NCI-H2171 (cell line): ENCODE measurements at regions not wholly inside any gene's neighbourhood (a gene's known extent, or its start where the extent isn't known, plus 50 kb on each side); places are given as distances from the start of the nearest gene placed in this dataset.
"Not testable (repeated sequence)": the region's sequence is repeated elsewhere in the genome, so short reads cannot be mapped to it uniquely, and the experiment has no call there.

ENCODE experiments used
- DNase-seq: peaks from one replicate; lab custom pipeline; 2025; lab: John Stamatoyannopoulos, UW

DNA sequence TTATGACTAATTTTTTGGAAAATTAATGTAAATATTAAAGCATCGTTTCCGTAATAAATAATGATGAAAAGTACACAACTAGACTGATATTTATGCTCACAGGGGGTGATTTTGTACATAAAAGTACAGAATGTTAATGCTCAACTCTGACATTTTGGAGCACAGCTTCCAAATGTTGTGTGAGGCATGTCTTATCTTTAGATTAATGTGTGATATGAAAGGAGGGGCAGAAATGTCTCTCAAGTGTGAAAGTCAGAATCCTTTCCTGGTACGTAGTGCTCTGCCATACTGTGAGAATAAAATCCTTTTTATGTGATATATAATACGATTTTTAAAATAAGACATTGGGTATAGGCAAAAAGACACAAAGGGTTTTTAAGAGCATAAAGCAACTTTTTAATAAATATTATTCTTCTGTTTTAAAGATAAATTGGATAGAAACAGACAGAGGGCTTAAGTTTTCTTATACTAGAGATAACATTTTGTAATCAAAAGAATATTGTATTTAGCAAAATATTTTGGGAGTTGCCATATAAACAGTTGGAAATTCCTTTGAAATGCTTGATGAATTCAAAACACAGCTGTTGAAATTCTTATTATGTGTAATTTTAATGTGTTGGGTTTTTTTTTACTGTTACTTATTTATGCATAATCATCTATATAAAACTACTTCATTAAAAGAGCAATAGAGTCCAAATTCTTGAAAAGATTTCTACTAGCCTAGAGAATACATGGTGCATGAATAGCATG is 389.7 kb downstream of the RAP2B start:
- DNase-seq = no peak

- no peak for DNase-seq
Observed at GRCh38 chr3:153552887-153553604, 391.0 kb downstream of the RAP2B start.

GRCh38 chr3:153553605-153553945 is 391.5 kb downstream of the RAP2B start:
- no peak for DNase-seq

GRCh38 chr3:153555919-153556318 is 393.9 kb downstream of the RAP2B start:
- no peak for DNase-seq

GRCh38 chr3:153559366-153559765 is 397.3 kb downstream of the RAP2B start:
- not testable (repeated sequence) for DNase-seq

GRCh38 chr3:153567011-153567410 is 405.0 kb downstream of the RAP2B start:
- no peak for DNase-seq

DNA sequence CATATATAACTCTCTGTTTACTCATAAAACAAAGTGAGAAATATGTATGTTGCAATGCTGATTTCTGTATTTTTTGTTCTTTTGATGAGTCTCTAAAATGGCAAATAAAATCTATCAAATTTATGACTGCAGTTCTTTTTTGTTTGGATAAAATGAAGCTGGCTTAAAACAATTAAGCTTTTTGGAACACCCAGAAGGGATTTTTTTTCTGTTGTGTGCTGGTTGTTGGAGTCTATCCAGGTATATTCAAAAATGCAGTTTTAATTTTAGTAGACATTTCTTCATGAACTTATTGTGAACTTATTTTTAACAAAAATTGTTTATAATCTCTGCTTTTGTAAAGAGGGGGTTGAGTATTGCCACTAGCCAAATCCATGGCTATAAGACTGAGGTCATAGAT is 405.5 kb downstream of the RAP2B start:
- no peak for DNase-seq

DNA sequence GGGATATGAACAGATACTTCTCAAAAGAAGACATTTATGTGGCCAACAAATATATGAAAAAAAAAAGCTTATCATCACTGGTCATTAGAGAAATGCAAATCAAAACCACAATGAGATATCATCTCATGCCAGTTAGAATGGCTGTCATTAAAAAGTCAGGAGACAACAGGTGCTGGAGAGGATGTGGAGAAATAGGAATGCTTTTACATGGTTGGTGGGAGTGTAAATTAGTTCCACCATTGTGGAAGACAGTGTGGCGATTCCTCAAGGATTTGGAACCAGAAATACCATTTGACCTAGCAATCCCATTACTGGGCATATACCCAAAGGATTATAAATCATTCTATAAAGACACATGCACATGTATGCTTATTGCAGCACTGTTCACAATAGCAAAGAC is 408.5 kb downstream of the RAP2B start:
- not testable (repeated sequence) for DNase-seq

DNA sequence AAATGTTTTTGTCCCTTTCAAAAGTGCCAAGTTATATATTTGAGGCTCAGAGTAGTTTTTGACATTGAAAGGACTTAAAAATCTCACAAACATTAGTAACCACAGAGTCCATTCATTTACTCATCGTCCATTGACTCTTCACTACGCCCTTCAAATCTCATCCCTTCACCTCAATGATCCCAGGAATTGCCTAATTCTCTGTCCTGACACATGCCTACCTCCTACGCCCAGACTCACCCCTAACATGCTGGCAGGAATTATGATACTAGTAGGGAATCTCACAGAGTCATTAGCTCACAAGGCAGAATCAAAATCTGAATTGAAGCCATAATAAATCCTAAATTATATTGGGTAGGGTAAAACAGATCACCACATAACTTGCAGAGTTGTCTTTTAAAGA is 410.1 kb downstream of the RAP2B start:
- no peak for DNase-seq

DNA sequence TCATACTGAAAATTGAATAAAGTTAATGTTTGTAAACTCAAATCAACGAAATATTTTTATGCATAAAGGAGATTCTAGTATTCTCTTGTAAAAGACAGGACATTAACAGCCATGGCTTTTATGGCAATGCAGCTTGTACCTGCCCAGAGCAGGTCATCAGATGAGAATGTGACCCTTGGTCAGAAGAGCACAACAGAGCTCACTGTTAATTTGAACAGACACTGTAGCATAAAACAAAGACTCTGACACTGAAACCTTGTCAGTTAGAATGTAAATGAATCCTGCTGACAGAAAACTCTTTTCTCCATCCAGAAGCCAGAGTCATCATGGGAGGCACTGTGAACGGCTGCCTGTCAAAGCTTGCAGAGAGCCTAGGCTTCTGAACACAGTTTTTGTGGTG is 410.6 kb downstream of the RAP2B start:
- DNase-seq = no peak

DNA sequence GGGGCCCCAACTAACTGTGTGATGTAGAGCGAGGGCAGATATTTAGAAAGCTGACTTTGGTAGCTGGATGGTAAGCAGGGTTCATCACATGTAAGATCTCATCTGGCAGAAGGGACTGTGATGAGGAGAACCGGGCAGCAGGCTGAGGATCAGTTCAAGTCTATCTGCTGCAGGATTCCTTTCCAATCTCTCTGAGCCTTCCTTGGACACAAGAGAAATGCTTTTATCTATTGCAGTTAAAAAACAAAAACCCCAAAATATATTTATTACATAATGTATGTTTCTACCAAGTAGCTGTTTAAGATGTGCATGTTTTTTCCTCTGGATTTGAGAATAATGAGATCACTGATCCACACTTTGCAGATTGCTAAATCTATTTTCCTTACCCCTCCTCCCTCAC is 411.5 kb downstream of the RAP2B start:
- no peak for DNase-seq

GRCh38 chr3:153574445-153574844 is 412.4 kb downstream of the RAP2B start:
- no peak for DNase-seq

DNA sequence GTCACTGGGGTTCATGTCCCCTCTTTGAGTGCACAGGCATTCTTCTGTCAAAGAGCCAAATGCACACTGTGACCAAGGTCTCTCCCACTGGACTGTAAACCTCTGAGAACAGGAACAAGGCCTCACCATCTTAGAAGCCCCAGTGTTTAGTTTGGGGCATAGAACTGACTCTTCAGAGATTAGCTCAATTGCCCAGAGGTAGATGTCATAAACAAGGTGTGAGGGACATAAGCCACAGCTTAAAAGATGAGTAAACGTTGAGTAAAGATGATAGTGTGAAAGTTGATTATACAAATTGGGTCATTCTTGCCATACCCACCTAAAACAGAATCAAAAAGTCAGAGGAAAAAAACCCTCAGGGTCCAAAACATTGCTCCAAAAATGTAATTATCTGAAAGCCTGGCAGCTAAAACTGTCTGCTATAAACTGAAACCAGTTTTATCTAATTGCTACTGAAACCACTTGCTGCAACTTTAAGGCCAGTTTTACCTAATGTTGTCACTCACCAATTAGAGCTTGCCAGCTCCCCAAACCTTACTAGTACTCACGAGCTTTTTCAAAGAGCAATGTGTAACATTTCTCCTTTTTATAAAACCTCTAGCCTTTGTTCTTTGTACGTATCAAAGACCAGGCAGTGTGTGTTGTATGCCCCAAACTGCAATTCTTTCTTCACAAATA is 415.2 kb downstream of the RAP2B start:
- no peak for DNase-seq

- no peak for DNase-seq
Observed at GRCh38 chr3:153578046-153578445, 416.0 kb downstream of the RAP2B start.

- DNase-seq = no peak
Observed at GRCh38 chr3:153590051-153590450, 428.0 kb downstream of the RAP2B start.

- DNase-seq = no peak
Observed at GRCh38 chr3:153591561-153592245, 429.7 kb downstream of the RAP2B start.

DNA sequence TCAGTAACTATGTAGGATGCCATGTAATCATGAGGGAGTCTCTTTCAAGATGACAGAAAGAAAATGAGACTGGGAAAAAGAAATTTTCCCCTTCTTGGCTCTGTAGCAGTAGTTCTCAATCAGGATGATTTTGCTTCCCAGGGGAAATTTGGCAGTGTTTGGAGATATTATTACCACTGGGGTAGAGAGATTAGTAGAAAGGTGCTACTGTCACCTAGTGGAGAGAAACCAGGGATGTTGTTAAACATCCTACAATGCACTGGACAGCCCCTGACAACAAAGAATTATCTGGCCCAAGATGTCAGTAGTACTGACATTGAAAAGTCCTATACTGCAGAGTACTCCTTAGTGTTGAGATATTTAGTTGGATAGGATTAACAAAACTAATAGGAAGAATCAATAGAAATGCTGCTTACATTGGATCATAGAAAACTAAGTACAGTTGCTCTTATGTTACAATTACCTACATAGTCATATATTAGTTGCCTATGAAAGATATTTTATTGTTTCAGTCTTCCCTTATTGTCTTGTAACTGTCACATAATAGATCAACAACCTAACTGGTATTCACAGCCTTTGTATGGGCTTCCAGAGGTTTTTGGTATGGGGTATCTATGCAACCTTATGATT is 433.3 kb downstream of the RAP2B start:
- no peak for DNase-seq

- DNase-seq = no peak
Observed at GRCh38 chr3:153596401-153596800, 434.4 kb downstream of the RAP2B start.

- DNase-seq = no peak
Observed at GRCh38 chr3:153599685-153600084, 437.7 kb downstream of the RAP2B start.

DNA sequence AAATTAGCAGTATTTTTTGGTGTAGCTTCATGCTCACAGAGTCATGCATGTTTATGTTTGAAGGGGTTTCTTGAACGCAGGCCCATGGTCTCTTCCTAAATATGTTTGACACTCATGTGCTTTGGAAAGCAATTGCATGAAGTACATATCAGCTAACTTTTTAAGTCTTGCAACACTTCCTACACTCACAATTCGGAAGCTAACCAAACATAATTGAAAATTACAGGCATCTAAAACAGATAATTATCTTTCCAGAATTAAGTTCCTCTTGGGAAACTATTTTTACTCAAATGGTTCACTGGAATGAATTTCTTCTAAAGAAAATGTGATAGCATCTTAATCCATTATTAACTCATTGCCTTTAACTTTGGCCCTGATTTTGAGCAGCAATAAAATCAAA is 438.9 kb downstream of the RAP2B start:
- no peak for DNase-seq

- no peak for DNase-seq
Observed at GRCh38 chr3:153601374-153601853, 439.4 kb downstream of the RAP2B start.

DNA sequence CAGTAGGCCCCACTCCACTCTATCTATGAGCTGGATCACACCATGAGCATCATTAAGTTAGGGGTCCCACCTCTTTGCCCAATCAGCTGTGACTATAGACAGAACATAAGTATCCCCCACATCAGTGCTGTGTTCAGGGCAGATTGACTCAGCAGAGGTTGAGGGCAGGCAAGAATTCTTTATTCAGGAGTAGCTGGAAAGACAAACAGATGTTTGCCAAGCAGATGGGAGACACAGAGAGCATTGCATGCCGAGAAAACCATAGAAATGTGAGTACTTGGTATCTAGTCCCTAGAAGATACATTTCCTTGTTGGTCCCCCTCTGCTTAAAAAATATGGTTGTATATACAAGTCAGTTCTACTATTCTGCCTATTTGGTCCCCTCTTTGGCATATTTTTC is 440.8 kb downstream of the RAP2B start:
- DNase-seq = no peak
